ENCODE measurements at regions not wholly inside any gene's neighbourhood (a gene's known extent, or its start where the extent isn't known, plus 50 kb on each side); places are given as distances from the start of the nearest gene placed in this dataset.

- TF ChIP-seq CTCF (IDR thresholded peaks at IDR 0.05; ENCODE audit: insufficient read depth, low read length, missing control alignments), result no peak
- no peak for DNase-seq (ENCODE audit: low read depth, low spot score)
- ChIA-PET POLR2A (no interaction called here), CTCF (no interaction called here)
- no peak overlapping the region for H3K4me3 ChIP-seq (ENCODE audit: low read depth, low read length)
Measured at GRCh38 chr10:130453036-130453720, 317.0 kb downstream of the GLRX3 start.

GRCh38 chr10:130453721-130454542 lies 317.7 kb downstream of the GLRX3 start:
- no peak for TF ChIP-seq CTCF (IDR thresholded peaks at IDR 0.05; ENCODE audit: insufficient read depth, low read length, missing control alignments)
- no peak for DNase-seq (ENCODE audit: low read depth, low spot score)
- CTCF ChIA-PET, result no interaction called here
- POLR2A ChIA-PET, result no interaction called here
- no peak overlapping the region for H3K4me3 ChIP-seq (ENCODE audit: low read depth, low read length)

- H3K4me3 ChIP-seq (ENCODE audit: low read depth, low read length), result no peak overlapping the region
- no peak for DNase-seq (ENCODE audit: low read depth, low spot score)
- no peak for TF ChIP-seq CTCF (IDR thresholded peaks at IDR 0.05; ENCODE audit: insufficient read depth, low read length, missing control alignments)
- CTCF ChIA-PET, result no interaction called here
- POLR2A ChIA-PET, result no interaction called here
Measured at GRCh38 chr10:130454543-130455000, 318.4 kb downstream of the GLRX3 start.

GRCh38 chr10:130455111-130455695 lies 319.0 kb downstream of the GLRX3 start:
- DNase-seq (ENCODE audit: low read depth, low spot score), result no peak
- no peak overlapping the region for H3K4me3 ChIP-seq (ENCODE audit: low read depth, low read length)
- ChIA-PET POLR2A (no interaction called here), CTCF (no interaction called here)
- no peak for TF ChIP-seq CTCF (IDR thresholded peaks at IDR 0.05; ENCODE audit: insufficient read depth, low read length, missing control alignments)

- H3K4me3 ChIP-seq (ENCODE audit: low read depth, low read length), result no peak overlapping the region
- POLR2A ChIA-PET, result no interaction called here
- CTCF ChIA-PET, result no interaction called here
- no peak for DNase-seq (ENCODE audit: low read depth, low spot score)
- TF ChIP-seq CTCF (IDR thresholded peaks at IDR 0.05; ENCODE audit: insufficient read depth, low read length, missing control alignments), result no peak
Measured at GRCh38 chr10:130455791-130456190, 319.6 kb downstream of the GLRX3 start.

GRCh38 chr10:130456616-130457015 lies 320.4 kb downstream of the GLRX3 start:
- H3K4me3 ChIP-seq (ENCODE audit: low read depth, low read length), result no peak overlapping the region
- CTCF ChIA-PET, result no interaction called here
- TF ChIP-seq CTCF (IDR thresholded peaks at IDR 0.05; ENCODE audit: insufficient read depth, low read length, missing control alignments), result no peak
- DNase-seq (ENCODE audit: low read depth, low spot score), result no peak
- POLR2A ChIA-PET, result no interaction called here
